ENCODE measurements at regions not wholly inside any gene's neighbourhood (a gene's known extent, or its start where the extent isn't known, plus 50 kb on each side); places are given as distances from the start of the nearest gene placed in this dataset.

DNA sequence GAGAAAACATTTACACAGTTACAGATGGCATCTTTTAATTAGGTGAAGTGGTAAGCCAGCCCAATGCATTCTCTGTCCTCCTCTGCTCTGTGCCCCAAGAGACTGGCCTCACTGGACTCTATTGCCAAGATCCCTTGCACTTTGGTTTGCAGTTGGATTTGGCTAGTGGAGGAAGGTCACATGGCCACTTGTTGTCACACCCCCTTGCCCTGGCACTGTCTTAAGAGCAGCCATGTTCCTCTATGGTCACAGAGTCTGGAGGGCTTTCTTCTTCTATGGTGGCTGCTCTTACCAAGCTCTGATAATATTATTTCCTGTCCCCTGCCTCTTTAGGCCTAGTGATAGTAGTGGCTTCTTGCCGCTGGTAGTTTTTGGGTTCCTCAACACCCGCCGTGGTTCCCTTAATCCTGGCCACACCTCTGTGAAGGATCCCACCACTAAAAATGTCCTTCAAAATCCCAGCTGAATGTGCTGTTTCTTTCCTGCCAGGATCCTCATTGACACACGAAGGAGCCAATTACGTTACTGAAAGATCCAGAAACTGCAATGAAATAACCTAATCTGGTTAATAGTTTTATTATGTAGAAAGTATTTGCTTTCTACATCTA lies 111.1 kb downstream of the CDC42EP3 start:
- no peaks in the 10 kb centered on the region for H3K27me3 ChIP-seq (ENCODE audit: insufficient read depth, low read depth, low read length)
- H3K79me2 ChIP-seq (replicated peaks; ENCODE audit: insufficient read depth, low read length) = no peaks in the 10 kb centered on the region
- H3K4me3 ChIP-seq (ENCODE audit: low read length) = no peak overlapping the region
- no peak overlapping the region for H3K4me2 ChIP-seq (ENCODE audit: low read length)
- H3K36me3 ChIP-seq (ENCODE audit: insufficient read depth, low read length) = no peaks in the 10 kb centered on the region
- H3F3A ChIP-seq (ENCODE audit: insufficient read depth, low read length, poor library complexity, severe bottlenecking) = no peaks in the 10 kb centered on the region
- no peak overlapping the region for H3K9ac ChIP-seq (ENCODE audit: low read length)
- H3K27ac ChIP-seq (ENCODE audit: low read length) = no peak overlapping the region
- no peak overlapping the region for H2AFZ ChIP-seq (ENCODE audit: low read depth, low read length)
- no peaks in the 10 kb centered on the region for H4K20me1 ChIP-seq (ENCODE audit: insufficient read depth)
- no peaks in the 10 kb centered on the region for H3K9me3 ChIP-seq (ENCODE audit: low read length)
- no peak for TF ChIP-seq MXI1 (conservative IDR thresholded peaks at IDR 0.05; ENCODE audit: poor library complexity, severe bottlenecking)
- TF ChIP-seq POLR2AphosphoS5 (IDR thresholded peaks at IDR 0.05) = no peak
- TF ChIP-seq EZH2 (IDR thresholded peaks at IDR 0.05; ENCODE audit: borderline replicate concordance, insufficient read depth, low read length, poor library complexity, severe bottlenecking) = no peak
- TF ChIP-seq TAF1 (IDR thresholded peaks at IDR 0.05; ENCODE audit: low read depth) = no peak
- no peak for TF ChIP-seq EP300 (conservative IDR thresholded peaks at IDR 0.05; ENCODE audit: poor library complexity, severe bottlenecking)
- TF ChIP-seq, protein P1, sequence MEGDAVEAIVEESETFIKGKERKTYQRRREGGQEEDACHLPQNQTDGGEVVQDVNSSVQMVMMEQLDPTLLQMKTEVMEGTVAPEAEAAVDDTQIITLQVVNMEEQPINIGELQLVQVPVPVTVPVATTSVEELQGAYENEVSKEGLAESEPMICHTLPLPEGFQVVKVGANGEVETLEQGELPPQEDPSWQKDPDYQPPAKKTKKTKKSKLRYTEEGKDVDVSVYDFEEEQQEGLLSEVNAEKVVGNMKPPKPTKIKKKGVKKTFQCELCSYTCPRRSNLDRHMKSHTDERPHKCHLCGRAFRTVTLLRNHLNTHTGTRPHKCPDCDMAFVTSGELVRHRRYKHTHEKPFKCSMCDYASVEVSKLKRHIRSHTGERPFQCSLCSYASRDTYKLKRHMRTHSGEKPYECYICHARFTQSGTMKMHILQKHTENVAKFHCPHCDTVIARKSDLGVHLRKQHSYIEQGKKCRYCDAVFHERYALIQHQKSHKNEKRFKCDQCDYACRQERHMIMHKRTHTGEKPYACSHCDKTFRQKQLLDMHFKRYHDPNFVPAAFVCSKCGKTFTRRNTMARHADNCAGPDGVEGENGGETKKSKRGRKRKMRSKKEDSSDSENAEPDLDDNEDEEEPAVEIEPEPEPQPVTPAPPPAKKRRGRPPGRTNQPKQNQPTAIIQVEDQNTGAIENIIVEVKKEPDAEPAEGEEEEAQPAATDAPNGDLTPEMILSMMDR (IDR thresholded peaks at IDR 0.05; ENCODE audit: poor library complexity, severe bottlenecking) = no peak
- TF ChIP-seq SMC3 (conservative IDR thresholded peaks at IDR 0.05; ENCODE audit: poor library complexity) = no peak
- TF ChIP-seq, protein P2, sequence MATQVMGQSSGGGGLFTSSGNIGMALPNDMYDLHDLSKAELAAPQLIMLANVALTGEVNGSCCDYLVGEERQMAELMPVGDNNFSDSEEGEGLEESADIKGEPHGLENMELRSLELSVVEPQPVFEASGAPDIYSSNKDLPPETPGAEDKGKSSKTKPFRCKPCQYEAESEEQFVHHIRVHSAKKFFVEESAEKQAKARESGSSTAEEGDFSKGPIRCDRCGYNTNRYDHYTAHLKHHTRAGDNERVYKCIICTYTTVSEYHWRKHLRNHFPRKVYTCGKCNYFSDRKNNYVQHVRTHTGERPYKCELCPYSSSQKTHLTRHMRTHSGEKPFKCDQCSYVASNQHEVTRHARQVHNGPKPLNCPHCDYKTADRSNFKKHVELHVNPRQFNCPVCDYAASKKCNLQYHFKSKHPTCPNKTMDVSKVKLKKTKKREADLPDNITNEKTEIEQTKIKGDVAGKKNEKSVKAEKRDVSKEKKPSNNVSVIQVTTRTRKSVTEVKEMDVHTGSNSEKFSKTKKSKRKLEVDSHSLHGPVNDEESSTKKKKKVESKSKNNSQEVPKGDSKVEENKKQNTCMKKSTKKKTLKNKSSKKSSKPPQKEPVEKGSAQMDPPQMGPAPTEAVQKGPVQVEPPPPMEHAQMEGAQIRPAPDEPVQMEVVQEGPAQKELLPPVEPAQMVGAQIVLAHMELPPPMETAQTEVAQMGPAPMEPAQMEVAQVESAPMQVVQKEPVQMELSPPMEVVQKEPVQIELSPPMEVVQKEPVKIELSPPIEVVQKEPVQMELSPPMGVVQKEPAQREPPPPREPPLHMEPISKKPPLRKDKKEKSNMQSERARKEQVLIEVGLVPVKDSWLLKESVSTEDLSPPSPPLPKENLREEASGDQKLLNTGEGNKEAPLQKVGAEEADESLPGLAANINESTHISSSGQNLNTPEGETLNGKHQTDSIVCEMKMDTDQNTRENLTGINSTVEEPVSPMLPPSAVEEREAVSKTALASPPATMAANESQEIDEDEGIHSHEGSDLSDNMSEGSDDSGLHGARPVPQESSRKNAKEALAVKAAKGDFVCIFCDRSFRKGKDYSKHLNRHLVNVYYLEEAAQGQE (IDR thresholded peaks at IDR 0.05; ENCODE audit: borderline replicate concordance) = no peak
- no peak for TF ChIP-seq RAD21 (conservative IDR thresholded peaks at IDR 0.05)
- H3K9me2 ChIP-seq (ENCODE audit: insufficient read depth, low read length) = no peaks in the 10 kb centered on the region

DNA sequence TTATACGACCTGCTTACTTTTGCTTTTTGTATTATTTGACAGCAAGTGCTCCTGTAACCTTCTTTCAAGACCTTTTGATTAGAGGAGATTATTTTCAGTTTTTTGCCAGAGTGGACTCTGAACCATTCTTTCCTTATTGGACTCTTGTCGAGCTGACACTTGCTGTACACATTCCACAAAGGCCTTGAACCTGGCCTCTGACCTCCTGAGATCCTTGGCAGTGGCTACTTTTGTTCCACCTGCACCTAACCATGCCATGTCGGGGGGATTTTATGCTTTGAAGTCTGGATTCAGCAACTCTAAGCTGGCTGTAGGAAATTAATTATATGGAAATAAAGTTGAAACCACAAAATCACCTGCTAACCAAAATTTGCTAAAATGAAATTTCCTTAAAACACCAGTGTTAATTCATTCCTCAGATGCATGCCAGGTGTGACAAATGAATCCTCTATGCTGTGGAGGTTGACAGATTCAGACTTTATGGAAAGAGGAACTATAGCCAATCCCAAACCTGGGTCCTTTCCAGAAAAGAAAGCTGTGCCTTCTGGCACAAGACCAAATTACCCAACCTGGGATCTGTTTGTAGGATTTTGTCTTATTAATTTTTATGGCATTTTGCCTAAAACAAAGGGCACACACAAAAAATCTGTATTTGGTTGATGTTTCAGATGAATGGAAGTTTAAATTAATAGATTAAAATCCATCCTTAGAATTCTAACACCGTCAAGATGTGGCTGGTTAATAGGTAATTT lies 110.4 kb downstream of the CDC42EP3 start:
- no peaks in the 10 kb centered on the region for H3K36me3 ChIP-seq (ENCODE audit: insufficient read depth, low read length)
- H3K4me3 ChIP-seq (ENCODE audit: low read length) = no peak overlapping the region
- H3K27me3 ChIP-seq (ENCODE audit: insufficient read depth, low read depth, low read length) = no peaks in the 10 kb centered on the region
- H3K9me3 ChIP-seq (ENCODE audit: low read length) = no peaks in the 10 kb centered on the region
- H3K79me2 ChIP-seq (replicated peaks; ENCODE audit: insufficient read depth, low read length) = no peaks in the 10 kb centered on the region
- no peak overlapping the region for H3K27ac ChIP-seq (ENCODE audit: low read length)
- TF ChIP-seq POLR2AphosphoS5 (IDR thresholded peaks at IDR 0.05) (no peak), RAD21 (conservative IDR thresholded peaks at IDR 0.05) (no peak)
- no peak overlapping the region for H3K9ac ChIP-seq (ENCODE audit: low read length)
- no peaks in the 10 kb centered on the region for H3K9me2 ChIP-seq (ENCODE audit: insufficient read depth, low read length)
- no peak overlapping the region for H3K4me2 ChIP-seq (ENCODE audit: low read length)
- H4K20me1 ChIP-seq (ENCODE audit: insufficient read depth) = no peaks in the 10 kb centered on the region
- H3F3A ChIP-seq (ENCODE audit: insufficient read depth, low read length, poor library complexity, severe bottlenecking) = no peaks in the 10 kb centered on the region
- H2AFZ ChIP-seq (ENCODE audit: low read depth, low read length) = no peak overlapping the region
